ENCODE measurements at regions not wholly inside any gene's neighbourhood (a gene's known extent, or its start where the extent isn't known, plus 50 kb on each side); places are given as distances from the start of the nearest gene placed in this dataset.

DNA sequence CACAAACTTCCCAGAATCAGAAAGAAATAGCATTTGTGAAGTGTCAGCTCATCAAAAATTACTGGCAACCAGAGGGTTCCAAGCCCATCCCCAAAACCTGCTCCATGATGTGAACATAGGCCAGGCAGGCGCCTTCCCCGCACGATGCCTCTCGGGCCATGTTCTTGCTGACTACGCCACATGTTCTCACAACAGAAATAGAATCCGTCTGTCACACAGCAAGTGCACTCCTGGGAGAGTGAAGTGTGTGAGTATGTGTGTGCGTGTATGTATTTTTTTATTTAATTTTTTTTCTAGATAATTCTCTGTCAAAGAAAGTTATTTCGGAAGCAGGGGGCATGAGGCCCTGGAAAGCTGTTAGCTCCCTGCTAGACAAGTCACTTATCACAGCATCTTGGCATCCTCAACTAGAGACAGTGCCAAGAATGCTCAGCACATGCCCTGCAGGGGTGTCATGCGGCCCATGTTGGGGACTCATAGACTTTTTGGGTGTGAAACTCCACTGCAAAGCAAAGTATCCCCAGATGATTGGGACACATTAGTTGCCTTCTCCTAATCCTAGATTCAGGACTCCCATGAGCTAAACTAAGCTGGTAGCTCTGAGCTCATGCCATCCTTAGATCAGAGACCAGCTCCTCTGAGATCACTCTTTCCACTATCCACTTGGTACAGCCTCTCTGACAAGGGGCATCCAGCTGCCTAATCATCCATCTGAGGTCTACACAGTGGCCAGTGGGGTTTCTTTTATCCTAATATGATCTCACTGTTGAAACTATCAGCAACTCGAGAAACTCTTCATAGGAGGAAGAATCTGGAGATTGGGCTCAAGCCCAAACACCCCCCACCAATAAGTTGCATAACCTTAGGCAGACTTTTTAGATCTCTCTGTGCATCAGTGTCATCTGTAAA, 53.2 kb upstream of the CYRIA start:
- DNase-seq = peak in 1 of 14 donors; percentile 27

- no peak for DNase-seq
These were observed 51.8 kb upstream of the CYRIA start for GRCh38 chr2:16717477-16717876.

- no peak for DNase-seq
These were observed 51.3 kb upstream of the CYRIA start for GRCh38 chr2:16716944-16717343.

- no peak for DNase-seq
These were observed 50.4 kb upstream of the CYRIA start for GRCh38 chr2:16716024-16716423.

Measured in C1 segment of cervical spinal cord (tissue), 14 donors.